ENCODE measurements at regions not wholly inside any gene's neighbourhood (a gene's known extent, or its start where the extent isn't known, plus 50 kb on each side); places are given as distances from the start of the nearest gene placed in this dataset.
"Not testable (repeated sequence)": the region's sequence is repeated elsewhere in the genome, so short reads cannot be mapped to it uniquely, and the experiment has no call there.

DNA sequence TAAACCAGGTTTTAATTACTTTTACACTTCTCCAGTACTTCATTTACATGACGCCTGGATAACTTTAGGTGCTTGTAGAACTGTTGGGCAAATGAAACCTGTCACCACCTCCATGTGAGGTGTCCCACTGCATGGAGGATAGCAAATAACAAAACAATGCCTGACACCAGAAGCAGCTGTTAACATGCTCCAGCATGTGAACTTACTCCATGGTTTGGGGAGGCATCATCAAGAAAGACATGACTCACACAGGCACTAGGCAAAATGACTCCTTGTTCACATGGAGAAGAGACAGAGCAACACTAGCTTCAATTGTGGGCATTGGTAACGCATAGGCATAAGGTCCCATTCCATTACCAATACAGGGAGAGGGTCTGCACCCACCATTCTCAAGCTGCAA lies 198.1 kb upstream of the F9 start:
- H3K36me3 Mint-ChIP-seq = no peaks in the 10 kb centered on the region
- H3K4me3 Mint-ChIP-seq = no peak overlapping the region
- no peak for TF ChIP-seq CTCF (IDR thresholded peaks at IDR 0.05; ENCODE audit: unreplicated experiment)
- peaks cover 18% of the 10 kb centered on the region for H3K9me3 Mint-ChIP-seq
- no peak for DNase-seq (ENCODE audit: low spot score in 2 of 2, unreplicated experiment in 2 of 2)
- H3K27ac Mint-ChIP-seq = no peak overlapping the region
- no peaks in the 10 kb centered on the region for H3K27me3 Mint-ChIP-seq (ENCODE audit: low read depth)
- no peaks in the 10 kb centered on the region for H3K4me1 Mint-ChIP-seq

DNA sequence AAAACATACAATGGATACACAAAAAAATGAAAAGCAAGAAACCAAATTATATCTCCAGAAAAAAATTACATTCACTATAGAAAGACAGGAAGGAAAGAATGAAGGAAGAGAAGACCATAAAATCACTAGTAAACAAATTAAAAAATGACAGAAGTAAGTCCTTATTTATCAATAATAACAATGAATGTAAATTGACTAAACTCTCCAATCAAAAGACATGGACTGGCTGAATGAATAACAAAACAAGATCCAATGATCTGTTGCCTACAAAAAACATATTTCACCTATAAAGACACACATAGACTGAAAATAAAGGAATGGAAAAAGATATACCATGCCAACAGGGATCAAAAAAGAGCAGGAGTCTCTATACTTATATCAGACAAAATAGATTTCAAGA lies 203.2 kb upstream of the F9 start:
- H3K4me3 Mint-ChIP-seq = no peak overlapping the region
- no peaks in the 10 kb centered on the region for H3K27me3 Mint-ChIP-seq (ENCODE audit: low read depth)
- no peaks in the 10 kb centered on the region for H3K36me3 Mint-ChIP-seq
- TF ChIP-seq CTCF (IDR thresholded peaks at IDR 0.05; ENCODE audit: unreplicated experiment) = no peak
- DNase-seq (ENCODE audit: low spot score in 2 of 2, unreplicated experiment in 2 of 2) = no peak
- no peaks in the 10 kb centered on the region for H3K4me1 Mint-ChIP-seq
- H3K27ac Mint-ChIP-seq = no peak overlapping the region
- peaks cover 35% of the 10 kb centered on the region for H3K9me3 Mint-ChIP-seq

DNA sequence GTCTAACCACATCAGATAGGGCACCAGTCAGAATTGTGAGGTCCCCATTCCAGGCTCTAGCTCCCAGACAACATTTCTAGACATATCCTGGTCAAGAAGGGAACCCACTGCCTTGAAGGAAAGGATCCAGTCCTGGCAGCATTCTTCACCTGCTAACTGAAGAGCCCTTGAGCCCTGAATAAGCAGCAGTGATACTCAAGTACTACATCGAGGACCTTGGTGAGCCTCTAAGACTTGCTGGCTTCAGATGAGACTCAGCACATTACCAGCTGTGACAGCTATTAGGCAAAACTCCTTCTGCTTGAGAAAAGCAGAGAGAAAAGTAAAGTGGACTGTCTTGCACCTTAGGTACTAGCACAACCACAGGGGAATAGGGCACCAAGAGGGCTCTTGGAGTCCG lies 205.8 kb upstream of the F9 start:
- DNase-seq (ENCODE audit: low spot score in 2 of 2, unreplicated experiment in 2 of 2) = no peak
- no peak overlapping the region for H3K27ac Mint-ChIP-seq
- no peaks in the 10 kb centered on the region for H3K27me3 Mint-ChIP-seq (ENCODE audit: low read depth)
- no peaks in the 10 kb centered on the region for H3K36me3 Mint-ChIP-seq
- no peak overlapping the region for H3K4me3 Mint-ChIP-seq
- H3K9me3 Mint-ChIP-seq = peaks cover 24% of the 10 kb centered on the region
- no peak for TF ChIP-seq CTCF (IDR thresholded peaks at IDR 0.05; ENCODE audit: unreplicated experiment)
- H3K4me1 Mint-ChIP-seq = no peaks in the 10 kb centered on the region

DNA sequence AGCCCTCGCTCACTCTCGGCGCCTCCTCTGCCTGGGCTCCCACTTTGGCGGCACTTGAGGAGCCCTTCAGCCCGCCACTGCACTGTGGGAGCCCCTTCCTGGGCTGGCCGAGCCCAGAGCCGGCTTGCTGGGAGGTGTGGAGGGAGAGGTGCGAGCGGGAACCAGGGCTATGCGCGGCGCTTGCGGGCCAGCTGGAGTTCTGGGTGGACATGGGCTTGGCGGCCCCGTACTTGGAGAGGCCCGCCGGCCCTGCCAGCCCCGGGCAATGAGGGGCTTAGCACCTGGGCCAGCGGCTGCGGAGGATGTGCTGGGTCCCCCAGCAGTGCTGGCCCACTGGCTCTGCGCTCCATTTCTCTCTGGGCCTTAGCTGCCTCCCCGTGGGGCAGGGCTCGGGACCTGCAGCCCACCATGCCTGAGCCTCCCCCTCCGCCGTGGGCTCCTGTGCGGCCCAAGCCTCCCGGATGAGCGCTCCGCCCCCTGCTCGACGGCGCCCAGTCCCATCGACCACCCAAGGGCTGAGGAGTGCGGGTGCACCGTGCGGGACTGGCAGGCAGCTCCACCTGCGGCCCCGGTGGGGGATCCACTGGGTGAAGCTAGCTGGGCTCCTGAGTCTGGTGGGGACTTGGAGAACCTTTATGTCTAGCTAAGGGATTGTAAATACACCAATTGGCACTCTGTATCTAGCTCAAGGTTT lies 209.7 kb upstream of the F9 start:
- not testable (repeated sequence) for H3K4me1 Mint-ChIP-seq; H3K27ac Mint-ChIP-seq; H3K9me3 Mint-ChIP-seq; DNase-seq (ENCODE audit: low spot score in 2 of 2, unreplicated experiment in 2 of 2); H3K27me3 Mint-ChIP-seq (ENCODE audit: low read depth); H3K36me3 Mint-ChIP-seq; H3K4me3 Mint-ChIP-seq

- H3K4me3 Mint-ChIP-seq = not testable (repeated sequence)
Observed at GRCh38 chrX:139306675-139307074, 223.9 kb upstream of the F9 start.

DNA sequence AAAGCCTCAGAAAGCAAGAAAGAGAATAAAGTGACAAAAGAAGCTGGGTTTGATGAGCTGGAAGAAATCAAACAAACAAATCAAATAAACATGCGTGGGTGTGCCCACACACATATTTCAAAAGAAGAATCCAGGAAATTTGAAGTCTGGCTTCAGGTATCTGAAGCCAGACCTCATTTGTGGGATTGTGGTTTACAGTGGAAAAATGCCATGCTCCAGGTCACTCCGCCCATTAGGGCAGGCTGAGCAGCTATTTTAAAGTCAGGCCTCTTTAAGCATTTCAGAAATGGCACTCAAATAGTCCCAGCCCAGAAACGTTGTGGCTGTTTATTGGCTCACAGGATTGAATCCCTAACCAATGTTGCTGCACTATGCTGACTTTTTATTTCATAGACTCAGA lies 226.1 kb upstream of the F9 start:
- Mint-ChIP-seq H3K27me3 (ENCODE audit: low read depth) (no peaks in the 10 kb centered on the region), H3K27ac (no peak overlapping the region), H3K4me1 (no peaks in the 10 kb centered on the region), H3K36me3 (peaks cover 5% of the 10 kb centered on the region), H3K9me3 (peaks cover 33% of the 10 kb centered on the region), H3K4me3 (no peak overlapping the region)
- DNase-seq (ENCODE audit: low spot score in 2 of 2, unreplicated experiment in 2 of 2) = no peak
- no peak for TF ChIP-seq CTCF (IDR thresholded peaks at IDR 0.05; ENCODE audit: unreplicated experiment)

More at GRCh38 chrX:139306675-139307074, 223.9 kb upstream of the F9 start:
- H3K36me3 Mint-ChIP-seq; H3K27me3 Mint-ChIP-seq (ENCODE audit: low read depth); DNase-seq (ENCODE audit: low spot score in 2 of 2, unreplicated experiment in 2 of 2); H3K27ac Mint-ChIP-seq; H3K4me1 Mint-ChIP-seq: not testable (repeated sequence)
- H3K9me3 Mint-ChIP-seq = peaks cover 33% of the 10 kb centered on the region

GRCh38 chrX:139299309-139299708 lies 231.2 kb upstream of the F9 start:
- no peaks in the 10 kb centered on the region for H3K27me3 Mint-ChIP-seq (ENCODE audit: low read depth)
- no peak for TF ChIP-seq CTCF (IDR thresholded peaks at IDR 0.05; ENCODE audit: unreplicated experiment)
- no peaks in the 10 kb centered on the region for H3K36me3 Mint-ChIP-seq
- no peak overlapping the region for H3K27ac Mint-ChIP-seq
- no peak for DNase-seq (ENCODE audit: low spot score in 2 of 2, unreplicated experiment in 2 of 2)
- H3K4me3 Mint-ChIP-seq = no peak overlapping the region
- H3K9me3 Mint-ChIP-seq = no peaks in the 10 kb centered on the region
- H3K4me1 Mint-ChIP-seq = no peaks in the 10 kb centered on the region
